Endothelial cell of hepatic sinusoid (primary cell): ENCODE measurements at regions not wholly inside any gene's neighbourhood (a gene's known extent, or its start where the extent isn't known, plus 50 kb on each side); places are given as distances from the start of the nearest gene placed in this dataset.

ENCODE experiments used
- in situ Hi-C: cut with HindIII; loops from 2 replicates; pipeline ENCODE4 v1.10.0; 2017; ENCODE audit warnings: low sequenced_read_pairs

DNA sequence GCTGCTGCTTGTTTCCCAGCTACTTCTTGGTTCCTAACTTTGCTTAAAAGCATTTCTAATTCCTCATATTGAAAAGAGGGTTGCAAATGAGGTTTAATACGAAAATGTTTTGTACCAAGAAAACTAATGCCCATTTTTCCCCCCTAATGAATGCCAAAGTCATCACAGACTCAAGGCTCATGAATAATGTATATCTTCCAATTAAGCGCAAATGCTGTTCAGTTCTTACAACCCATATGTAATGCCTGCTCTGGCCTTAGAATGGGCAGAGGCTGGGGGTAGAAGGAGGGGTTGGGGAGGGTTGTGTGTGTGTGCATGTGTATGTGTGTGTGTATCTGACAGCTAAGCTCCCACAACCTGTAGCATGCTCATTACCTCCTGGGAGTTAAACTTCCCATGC lies 901.7 kb downstream of the KCNMA1 start:
- in situ Hi-C loops = no loop called here

DNA sequence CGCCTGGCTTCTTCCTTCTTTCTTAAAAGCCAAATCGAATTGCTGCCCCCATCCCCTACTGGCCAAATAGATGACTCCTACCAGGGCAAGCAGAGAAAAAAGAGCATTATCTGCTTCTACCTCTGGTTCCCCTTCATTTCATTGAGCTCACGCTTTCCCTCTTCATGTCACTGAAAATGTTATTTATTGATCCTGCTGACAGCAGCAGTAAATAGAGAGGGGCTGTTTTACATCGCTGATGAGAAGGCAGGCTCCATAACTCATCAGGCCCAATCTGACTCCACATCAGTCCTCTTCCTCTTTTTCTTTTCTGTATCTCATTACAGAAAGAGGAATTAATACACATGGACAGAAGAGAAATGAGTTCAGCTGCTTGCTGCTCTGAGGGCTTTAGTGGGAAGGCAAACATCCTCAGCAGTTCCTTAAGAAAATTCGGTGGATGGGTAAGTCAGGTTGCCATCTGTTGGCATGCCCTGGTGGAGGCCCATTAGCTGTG lies 904.1 kb downstream of the KCNMA1 start:
- in situ Hi-C loops = no loop called here

GRCh38 chr10:76732306-76732705 lies 905.3 kb downstream of the KCNMA1 start:
- in situ Hi-C loops = no loop called here

GRCh38 chr10:76729841-76730487 lies 907.6 kb downstream of the KCNMA1 start:
- in situ Hi-C loops = no loop called here

DNA sequence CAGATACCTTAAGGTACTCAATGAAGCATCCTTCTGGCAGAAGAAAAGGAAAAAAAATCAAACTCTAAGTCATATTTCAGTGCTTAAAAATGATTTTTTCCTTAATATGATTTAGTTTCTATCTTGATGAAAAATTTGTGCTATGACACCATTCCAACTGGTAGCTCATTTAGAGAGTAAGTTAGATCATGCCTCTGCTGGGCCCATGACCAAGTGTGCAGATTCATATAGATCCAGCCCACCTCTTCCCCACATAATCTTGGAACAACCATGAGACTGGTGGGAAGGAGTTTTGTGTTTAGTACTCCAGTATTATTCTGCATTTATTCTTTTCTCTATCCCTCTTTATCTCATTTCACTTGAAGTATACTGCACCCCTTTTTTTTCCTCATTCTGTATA lies 908.3 kb downstream of the KCNMA1 start:
- in situ Hi-C loops = no loop called here

DNA sequence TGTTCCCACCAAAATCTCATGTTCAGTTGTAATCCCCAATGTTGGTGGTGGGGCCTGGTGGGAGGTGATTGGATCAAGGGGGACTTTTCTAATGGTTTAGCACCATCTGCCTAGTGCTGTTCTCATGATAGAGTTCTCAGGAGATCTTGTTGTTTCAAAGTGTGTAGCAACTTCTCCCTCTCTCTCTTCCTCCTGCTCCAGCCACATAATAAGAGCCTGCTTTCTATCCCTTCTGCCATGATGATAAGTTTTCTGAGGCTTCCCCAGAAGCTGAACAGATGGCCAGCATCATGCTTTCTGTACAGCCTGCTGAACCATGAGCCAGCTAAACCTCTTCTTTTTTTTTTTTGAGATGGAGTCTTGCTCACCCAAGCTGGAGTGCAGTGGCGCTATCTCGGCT lies 910.6 kb downstream of the KCNMA1 start:
- in situ Hi-C loops = no loop called here

- in situ Hi-C loops = no loop called here
Measured at GRCh38 chr10:76723844-76724243, 913.8 kb downstream of the KCNMA1 start.

DNA sequence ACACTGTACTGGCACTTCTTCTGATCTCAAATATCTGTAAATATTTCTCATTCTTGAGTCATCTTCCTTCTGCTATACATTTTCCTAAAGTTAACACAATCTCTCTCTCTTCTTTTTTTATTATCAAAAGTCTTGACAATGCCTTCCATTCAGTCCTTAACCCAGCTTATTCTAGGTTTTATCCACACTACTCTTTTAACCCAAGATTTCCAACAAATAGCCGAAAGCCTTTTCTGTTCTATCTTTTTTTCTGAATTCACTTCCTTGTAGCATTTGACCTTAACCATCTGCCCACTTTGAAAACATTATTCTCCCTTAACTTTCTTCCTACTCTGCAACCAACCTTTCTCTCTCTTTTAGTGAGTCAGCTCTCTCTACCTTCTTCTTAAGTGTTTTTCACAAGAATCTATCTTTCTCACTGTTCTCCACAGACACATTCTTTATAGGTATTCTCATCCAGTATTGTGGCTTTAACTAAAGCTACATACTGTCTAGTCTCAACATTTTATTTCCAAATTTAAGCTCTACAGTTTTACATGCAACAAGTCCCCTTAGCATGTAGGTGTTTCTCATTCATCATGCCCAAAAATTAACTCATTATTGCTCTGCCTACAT lies 915.6 kb downstream of the KCNMA1 start:
- in situ Hi-C loops = no loop called here

GRCh38 chr10:76719006-76719405 lies 918.6 kb downstream of the KCNMA1 start:
- in situ Hi-C loops = no loop called here

GRCh38 chr10:76717141-76717540 lies 920.5 kb downstream of the KCNMA1 start:
- in situ Hi-C loops = no loop called here

DNA sequence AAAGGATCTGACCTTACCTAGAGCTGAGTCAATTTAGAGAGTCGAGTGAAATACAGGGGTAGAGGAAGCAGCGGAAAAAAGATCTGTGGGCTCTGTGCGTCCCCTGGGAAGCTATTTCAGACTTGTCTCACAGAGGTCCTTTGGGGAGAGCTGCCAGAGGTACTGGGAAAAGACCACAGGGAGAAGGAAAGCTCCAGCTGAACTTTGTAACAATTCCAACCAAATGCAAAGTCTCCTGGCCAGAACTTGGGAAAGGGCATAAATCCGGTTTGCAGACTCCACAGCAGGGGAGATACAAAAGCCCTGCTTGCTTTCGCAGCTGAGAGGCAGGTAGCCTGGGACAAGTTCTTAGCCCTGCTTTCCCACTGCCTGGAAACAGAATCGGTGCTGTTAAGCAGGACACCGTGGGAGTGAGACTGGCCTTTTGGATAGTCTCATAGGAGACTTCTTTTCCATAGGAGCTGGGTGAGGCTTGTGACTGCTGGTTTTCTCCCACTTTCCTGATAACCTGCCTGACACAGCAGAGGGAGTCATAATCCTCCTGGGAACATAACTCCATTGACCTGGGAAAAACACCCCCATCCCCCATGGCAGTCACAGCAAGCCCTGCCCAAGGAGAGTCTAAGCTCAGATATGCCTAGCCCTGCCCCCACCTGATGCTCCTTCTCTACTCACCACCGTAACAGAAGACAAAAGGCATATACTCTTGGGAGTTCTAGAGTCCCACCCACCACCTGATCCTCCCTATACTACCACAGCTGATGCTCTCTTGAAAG lies 926.2 kb downstream of the KCNMA1 start:
- in situ Hi-C loops = no loop called here

GRCh38 chr10:76700241-76700640 lies 937.4 kb downstream of the KCNMA1 start:
- in situ Hi-C loops = no loop called here

DNA sequence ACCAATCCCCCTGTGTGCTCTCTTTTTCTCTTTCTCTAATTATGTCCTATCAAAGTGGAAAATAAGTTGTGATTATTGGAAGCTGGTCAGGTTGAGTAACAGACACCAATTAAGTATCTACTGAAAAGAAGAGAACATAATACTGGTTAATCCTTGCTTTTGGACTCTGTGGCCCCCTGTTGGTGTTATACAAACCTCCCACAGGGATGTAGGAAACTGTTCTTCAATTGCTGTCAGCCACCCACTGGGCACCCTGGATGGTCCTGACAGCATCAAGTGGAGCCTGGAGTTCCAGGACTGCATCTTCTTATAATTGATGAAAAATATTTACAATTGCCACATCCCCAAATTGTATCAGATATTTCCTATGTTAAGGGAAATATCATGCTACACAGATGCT lies 939.7 kb downstream of the KCNMA1 start:
- in situ Hi-C loops = no loop called here

DNA sequence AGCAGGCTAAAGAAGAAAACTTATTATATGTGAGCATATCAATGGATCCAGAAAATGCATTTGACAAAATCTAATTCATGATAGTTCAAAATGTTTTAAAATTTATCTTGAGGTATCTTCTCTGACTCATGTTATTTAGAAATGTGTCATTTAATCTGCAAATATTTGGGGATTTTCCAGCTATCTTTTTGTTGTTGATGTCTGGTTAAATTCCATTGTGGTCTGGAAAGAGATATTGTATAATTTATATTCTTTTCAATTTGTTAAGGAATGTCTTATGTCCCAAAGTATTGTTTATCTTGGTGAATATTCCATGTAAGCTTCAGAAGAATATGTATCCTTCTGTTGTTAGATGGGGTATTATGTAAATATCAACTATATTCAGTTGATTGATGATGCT lies 942.5 kb downstream of the KCNMA1 start:
- in situ Hi-C loops = no loop called here

- in situ Hi-C loops = loop anchor here (5.0 kb wide), 1 partner anchor 34 kb away; no protein-coding TSS in a partner anchor
Measured at GRCh38 chr10:76686201-76686600, 951.4 kb downstream of the KCNMA1 start.

- in situ Hi-C loops = loop anchor here (5.0 kb wide), 1 partner anchor 33 kb away; no protein-coding TSS in a partner anchor
Measured at GRCh38 chr10:76684968-76685367, 952.6 kb downstream of the KCNMA1 start.

DNA sequence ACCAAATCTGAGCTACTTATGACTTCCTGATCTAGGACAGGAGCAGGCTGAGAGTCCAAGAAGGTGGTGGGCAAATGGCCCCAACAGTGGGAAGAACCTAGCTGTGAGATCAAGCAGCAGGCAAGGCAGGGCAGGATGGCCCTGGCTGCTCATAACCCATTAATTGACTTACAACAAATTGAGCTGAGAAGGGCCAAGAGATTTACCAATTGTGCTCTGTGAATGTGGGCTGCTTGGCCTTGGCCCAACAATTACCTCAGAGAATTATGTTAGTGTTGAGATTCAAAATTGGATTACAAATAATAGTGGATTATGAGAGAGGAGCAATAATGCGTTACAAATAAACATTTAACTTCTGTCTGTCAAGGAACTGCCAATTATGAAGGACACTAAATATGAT lies 956.5 kb downstream of the KCNMA1 start:
- in situ Hi-C loops = no loop called here

DNA sequence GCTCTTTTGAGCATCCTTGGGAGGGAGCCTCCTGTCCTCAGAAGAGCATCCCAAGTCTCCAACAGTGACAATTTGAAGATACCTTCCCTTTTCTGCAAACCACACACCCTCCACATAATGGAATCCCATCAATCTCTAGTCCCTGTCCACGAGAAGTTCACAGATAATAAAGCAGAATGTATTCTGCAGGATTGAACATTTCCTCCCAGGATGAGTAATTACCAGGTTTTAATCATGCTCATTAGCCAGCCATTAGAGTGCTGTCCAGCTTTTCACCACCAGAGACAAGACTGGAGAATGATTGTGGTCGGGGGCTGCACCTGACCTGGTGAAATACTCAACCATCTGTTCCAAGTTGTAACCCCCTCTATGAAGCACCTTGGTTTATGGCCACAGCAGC lies 958.6 kb downstream of the KCNMA1 start:
- in situ Hi-C loops = no loop called here

DNA sequence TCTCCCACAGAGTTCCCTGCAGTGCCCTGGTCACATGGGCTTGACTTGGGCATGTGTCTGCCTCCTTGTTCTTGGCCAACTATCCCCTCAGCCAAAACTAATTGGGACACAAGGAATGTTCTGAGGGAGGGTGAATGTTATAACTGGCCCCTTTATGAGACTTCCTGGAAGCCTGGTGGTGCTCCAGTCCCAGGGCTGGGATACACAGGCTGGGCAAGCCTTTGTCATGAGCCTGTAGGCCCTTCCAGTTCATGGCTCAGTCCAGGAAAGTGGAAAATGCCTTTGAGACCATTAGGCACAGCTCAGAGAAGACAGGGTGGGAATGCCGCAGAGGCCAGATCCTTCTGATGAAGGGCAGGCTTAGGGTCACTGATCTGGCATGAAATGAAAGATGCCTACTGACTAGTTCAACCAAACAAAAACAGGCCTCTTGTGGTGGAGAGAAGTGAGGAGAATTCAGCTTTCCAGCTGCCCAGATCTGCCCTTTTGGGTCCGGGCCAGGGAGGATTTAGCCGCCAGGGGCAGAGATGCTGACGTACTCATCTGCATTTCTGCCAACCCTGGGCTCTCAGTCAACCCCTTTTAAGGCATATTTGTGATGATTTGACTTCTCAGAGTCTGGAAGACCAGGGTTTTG lies 961.5 kb downstream of the KCNMA1 start:
- in situ Hi-C loops = no loop called here

DNA sequence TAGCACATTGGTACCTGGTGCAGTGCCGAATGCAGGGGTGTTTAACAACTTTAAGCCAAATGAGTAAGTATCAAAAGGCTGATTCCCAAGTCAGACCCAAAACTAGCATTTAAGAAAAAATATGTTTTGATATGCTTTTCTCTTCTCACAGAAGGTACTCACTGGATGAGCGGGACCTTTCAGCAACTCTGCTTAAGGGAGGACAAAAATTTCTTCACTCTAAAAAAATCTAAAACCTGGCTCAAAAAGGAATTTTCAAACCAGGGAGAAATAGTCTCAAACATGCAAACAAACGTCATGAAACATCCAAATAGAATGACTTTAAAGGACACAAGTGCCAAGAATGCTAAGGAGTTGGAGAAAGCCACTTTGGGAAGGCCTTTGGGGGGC lies 962.1 kb downstream of the KCNMA1 start:
- in situ Hi-C loops = no loop called here
